B cell (primary cell): ENCODE measurements at regions not wholly inside any gene's neighbourhood (a gene's known extent, or its start where the extent isn't known, plus 50 kb on each side); places are given as distances from the start of the nearest gene placed in this dataset.

Experiments
- ATAC-seq: fragments of 200-7000 bp; cut with Tn5 transposase; one replicate; pipeline ENCODE4 v1.10.0; 2021; ENCODE audit warnings: low read depth, mild to moderate bottlenecking, moderate number of reproducible peaks, moderate library complexity
- CTCF ChIA-PET: fragments of 350-600 bp; sonication (Branson Sonifier 250); formaldehyde crosslinking; loops from one replicate; lab custom pipeline; 2021; ENCODE audit warnings: antibody characterized with exemption, inconsistent platforms; lab: Charles Lee
- POLR2A ChIA-PET: fragments of 350-600 bp; sonication (Branson Sonifier 250); formaldehyde crosslinking; loops from one replicate; lab custom pipeline; 2021; ENCODE audit warnings: antibody characterized with exemption; lab: Charles Lee
- DNase-seq: peaks from one replicate; pipeline ENCODE4 v3.0.0; 2013
- H2AFZ ChIP-seq: 2 replicates; pipeline ENCODE4 v1.6.1; 2012; ENCODE audit warnings: mild to moderate bottlenecking, low read depth, low read length; ENCODE audit not compliant: insufficient read depth, poor library complexity, severe bottlenecking
- H3K27ac ChIP-seq, 2 donors: 1 replicate in 1 of 2; 2 replicates in 1 of 2; pipeline ENCODE4 v1.5.1; 2012 to 2013; ENCODE audit warnings: low read length in 2 of 2, mild to moderate bottlenecking in 2 of 2, moderate library complexity in 1 of 2
- H3K27me3 ChIP-seq, 4 experiments: fragments of 200-600 bp in 1 of 4; sonication (generic) in 1 of 4; replicated peaks in 1 of 4; 1 replicate in 2 of 4; 2 replicates in 2 of 4; pipeline versions ENCODE4 v1.6.1 to v1.7.0; 2013 to 2016; ENCODE audit warnings: low read length in 3 of 4, mild to moderate bottlenecking in 2 of 4, mixed read lengths in 1 of 4, moderate library complexity in 1 of 4; ENCODE audit not compliant: insufficient read depth in 4 of 4, control insufficient read depth in 3 of 4; ENCODE audit errors: control extremely low read depth in 1 of 4
- H3K36me3 ChIP-seq, 2 experiments: replicated peaks in 1 of 2; 1 replicate in 1 of 2; 2 replicates in 1 of 2; pipeline versions ENCODE4 v1.6.1 to v1.7.1; 2013; ENCODE audit warnings: low read length in 1 of 2; ENCODE audit not compliant: insufficient read depth in 2 of 2, control insufficient read depth in 1 of 2; ENCODE audit errors: control extremely low read depth in 1 of 2, extremely low read depth in 1 of 2
- H3K4me1 ChIP-seq, 2 donors: fragments of 200-600 bp in 1 of 2; sonication (generic) in 1 of 2; 1 replicate in 1 of 2; 2 replicates in 1 of 2; pipeline versions ENCODE4 v1.5.1 to v1.6.1; 2013 to 2017; ENCODE audit warnings: low read length in 2 of 2; ENCODE audit not compliant: control insufficient read depth in 2 of 2, insufficient read depth in 2 of 2
- H3K4me2 ChIP-seq: replicated peaks from 2 replicates; pipeline ENCODE3; 2012; ENCODE audit warnings: mild to moderate bottlenecking, low read depth, low read length; ENCODE audit not compliant: poor library complexity, severe bottlenecking
- H3K4me3 ChIP-seq, 5 experiments: fragments of 200-600 bp in 1 of 5; sonication (generic) in 1 of 5; 1 replicate in 3 of 5; 2 replicates in 2 of 5; pipeline versions ENCODE4 v1.5.1 to v1.7.0; 2011 to 2016; ENCODE audit warnings: low read length in 4 of 5, mild to moderate bottlenecking in 4 of 5, low read depth in 2 of 5, control low read depth in 1 of 5, moderate library complexity in 1 of 5; ENCODE audit not compliant: insufficient read depth in 1 of 5; ENCODE audit errors: control extremely low read depth in 1 of 5, extremely low read depth in 1 of 5
- H3K79me2 ChIP-seq: fragments of 200-600 bp; sonication (generic); one replicate; pipeline ENCODE4 v1.6.0; 2016; ENCODE audit warnings: low read length; ENCODE audit not compliant: control insufficient read depth, insufficient read depth
- H3K9ac ChIP-seq: fragments of 200-600 bp; sonication (generic); 2 replicates; pipeline ENCODE4 v1.6.1; 2017; ENCODE audit warnings: mild to moderate bottlenecking, low read length, moderate library complexity
- H3K9me3 ChIP-seq, 3 donors: one replicate each; pipeline versions ENCODE4 v1.6.1 to v1.7.1; 2013; ENCODE audit warnings: low read length in 2 of 3; ENCODE audit not compliant: control insufficient read depth in 2 of 3, insufficient read depth in 1 of 3; ENCODE audit errors: control extremely low read depth in 1 of 3
- H4K20me1 ChIP-seq: 2 replicates; pipeline ENCODE4 v1.6.0; 2012; ENCODE audit warnings: mild to moderate bottlenecking, low read length; ENCODE audit not compliant: insufficient read depth, control insufficient read depth, poor library complexity, severe bottlenecking
- H3K27ac Mint-ChIP-seq: one replicate; pipeline ENCODE4 v1.8.0; 2021; ENCODE audit warnings: mixed read lengths
- H3K27me3 Mint-ChIP-seq: one replicate; pipeline ENCODE4 v1.8.0; 2021; ENCODE audit warnings: mixed read lengths
- H3K4me1 Mint-ChIP-seq: one replicate; pipeline ENCODE4 v1.8.0; 2021; ENCODE audit warnings: mixed read lengths
- H3K4me3 Mint-ChIP-seq: one replicate; pipeline ENCODE4 v1.8.0; 2021; ENCODE audit warnings: mixed read lengths
- H3K9me3 Mint-ChIP-seq: one replicate; pipeline ENCODE4 v1.8.0; 2022; ENCODE audit warnings: mixed read lengths; ENCODE audit not compliant: insufficient read depth
- EZH2 ChIP-seq: IDR thresholded peaks from 2 replicates; pipeline ENCODE4 v1.6.1; 2012; ENCODE audit warnings: borderline replicate concordance, low read depth, mild to moderate bottlenecking, moderate library complexity, low read length; ENCODE audit not compliant: insufficient read depth, poor library complexity, severe bottlenecking
- WGBS: methylation state at CpG from one replicate; pipeline ENCODE4 v1.1.5; 2013; ENCODE audit warnings: missing lambda C conversion rate; ENCODE audit not compliant: insufficient coverage; 5-methylcytosine and 5-hydroxymethylcytosine counted together
- intact Hi-C: fragments of 100-400 bp; cut with micrococcal nuclease; formaldehyde crosslinking; loops from one replicate; pipeline ENCODE4 v1.10.0; 2022
- TF ChIP-seq, protein P1 (sequence below): fragments of 200-600 bp; IDR thresholded peaks from one replicate; pipeline ENCODE4 v1.8.0; 2022; ENCODE audit warnings: antibody characterized with exemption, mild to moderate bottlenecking

DNA sequence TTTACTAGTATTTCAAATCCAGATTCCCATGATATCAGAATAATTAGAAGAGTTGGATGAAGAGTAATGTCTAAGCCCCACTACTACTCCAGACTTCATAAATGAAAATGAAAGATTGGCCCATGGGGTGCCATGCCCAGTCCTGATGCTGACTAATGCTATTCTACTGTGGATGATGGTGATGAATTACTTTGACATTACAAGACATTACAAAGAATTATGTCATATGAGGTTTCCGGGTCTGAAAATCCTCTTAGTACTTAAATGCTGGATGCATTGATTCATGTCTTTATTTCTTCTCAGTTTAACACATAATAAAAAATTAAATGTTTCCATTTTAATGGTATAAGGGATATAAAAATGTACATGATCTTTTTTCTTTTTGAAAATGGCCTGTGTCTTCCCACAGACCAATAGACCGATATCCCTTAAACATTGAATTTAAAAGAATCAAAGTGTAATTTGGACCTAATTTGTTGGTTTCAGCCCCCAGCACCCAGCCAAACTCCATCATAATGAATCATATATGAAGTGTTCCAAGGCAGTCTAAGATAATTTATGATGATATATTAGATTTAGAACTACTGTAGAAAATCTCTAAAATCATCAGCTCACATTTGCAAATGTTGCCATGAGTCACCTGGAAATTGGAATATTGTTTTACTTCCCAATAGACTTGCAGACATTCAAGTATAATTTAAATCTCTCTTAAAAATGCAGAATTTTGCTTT is 223.6 kb upstream of the SGCD start:
- TF ChIP-seq, protein P1, sequence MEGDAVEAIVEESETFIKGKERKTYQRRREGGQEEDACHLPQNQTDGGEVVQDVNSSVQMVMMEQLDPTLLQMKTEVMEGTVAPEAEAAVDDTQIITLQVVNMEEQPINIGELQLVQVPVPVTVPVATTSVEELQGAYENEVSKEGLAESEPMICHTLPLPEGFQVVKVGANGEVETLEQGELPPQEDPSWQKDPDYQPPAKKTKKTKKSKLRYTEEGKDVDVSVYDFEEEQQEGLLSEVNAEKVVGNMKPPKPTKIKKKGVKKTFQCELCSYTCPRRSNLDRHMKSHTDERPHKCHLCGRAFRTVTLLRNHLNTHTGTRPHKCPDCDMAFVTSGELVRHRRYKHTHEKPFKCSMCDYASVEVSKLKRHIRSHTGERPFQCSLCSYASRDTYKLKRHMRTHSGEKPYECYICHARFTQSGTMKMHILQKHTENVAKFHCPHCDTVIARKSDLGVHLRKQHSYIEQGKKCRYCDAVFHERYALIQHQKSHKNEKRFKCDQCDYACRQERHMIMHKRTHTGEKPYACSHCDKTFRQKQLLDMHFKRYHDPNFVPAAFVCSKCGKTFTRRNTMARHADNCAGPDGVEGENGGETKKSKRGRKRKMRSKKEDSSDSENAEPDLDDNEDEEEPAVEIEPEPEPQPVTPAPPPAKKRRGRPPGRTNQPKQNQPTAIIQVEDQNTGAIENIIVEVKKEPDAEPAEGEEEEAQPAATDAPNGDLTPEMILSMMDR: no peak
- no peak for TF ChIP-seq EZH2
- ChIA-PET CTCF (no interaction called here), POLR2A (no interaction called here)
- Mint-ChIP-seq H3K27ac (no peak overlapping the region), H3K9me3 (no peaks in the 10 kb centered on the region), H3K4me1 (no peaks in the 10 kb centered on the region), H3K27me3 (no peaks in the 10 kb centered on the region), H3K4me3 (no peak overlapping the region)
- ATAC-seq: no peak
- Histone ChIP-seq H3K4me1 (no peaks in the 10 kb centered on the region), H4K20me1 (no peaks in the 10 kb centered on the region), H3K9ac (no peak overlapping the region), H3K79me2 (no peaks in the 10 kb centered on the region), H2AFZ (no peak overlapping the region), H3K36me3 (no peaks in the 10 kb centered on the region), H3K27me3 (no peaks in the 10 kb centered on the region), H3K4me3 (no peak overlapping the region), H3K9me3 (no peaks in the 10 kb centered on the region), H3K4me2 (no peak overlapping the region), H3K27ac (no peak overlapping the region)
- intact Hi-C loops: no loop called here
- DNase-seq: no peak
- WGBS: no CpG with 5 or more reads among the region's 2 CpGs

DNA sequence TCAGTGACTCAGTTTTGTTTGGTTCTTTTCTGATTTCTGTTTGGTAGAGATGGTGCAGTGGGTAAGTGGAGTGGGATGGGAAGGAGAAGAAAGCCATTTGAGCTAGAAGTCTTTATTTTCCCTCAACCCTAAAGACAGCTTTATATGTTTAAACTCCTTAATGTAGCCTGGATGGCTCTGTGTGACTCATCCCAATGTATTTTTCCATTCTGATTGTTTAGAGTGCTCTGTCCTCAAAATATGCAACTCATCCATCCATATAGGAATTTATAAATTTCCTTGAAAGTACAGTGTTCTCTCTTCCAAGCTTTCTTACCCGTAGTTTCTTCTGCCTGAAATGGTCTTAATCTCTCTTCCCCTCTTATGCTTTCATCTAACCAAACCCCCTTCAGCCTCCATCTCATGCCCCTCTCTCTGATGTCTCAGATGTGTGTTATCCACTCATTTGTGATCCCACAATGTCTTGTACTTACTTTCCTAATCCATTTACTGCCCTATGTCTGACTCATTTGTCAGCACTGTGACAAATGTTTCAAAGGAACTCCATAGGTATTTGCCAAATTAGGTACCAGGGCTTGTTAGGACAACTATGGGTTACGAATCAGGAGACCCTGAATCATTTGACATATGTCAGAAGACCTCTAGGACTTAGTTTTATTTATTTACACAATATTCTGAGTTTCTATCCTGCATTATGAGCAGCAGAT is 217.5 kb upstream of the SGCD start:
- Mint-ChIP-seq H3K27me3 (no peaks in the 10 kb centered on the region), H3K4me1 (no peaks in the 10 kb centered on the region)

More for the DNA sequence above, 217.5 kb upstream of the SGCD start:
- Histone ChIP-seq H3K9ac (no peak overlapping the region), H3K9me3 (no peaks in the 10 kb centered on the region), H3K27ac (no peak overlapping the region), H3K36me3 (no peaks in the 10 kb centered on the region), H3K4me2 (no peak overlapping the region), H3K4me3 (no peak overlapping the region), H3K4me1 (no peaks in the 10 kb centered on the region), H3K27me3 (no peaks in the 10 kb centered on the region), H3K79me2 (no peaks in the 10 kb centered on the region), H4K20me1 (no peaks in the 10 kb centered on the region), H2AFZ (no peak overlapping the region)
- Mint-ChIP-seq H3K27ac (no peak overlapping the region), H3K4me3 (no peak overlapping the region), H3K9me3 (no peaks in the 10 kb centered on the region)
- TF ChIP-seq EZH2: no peak
- TF ChIP-seq, protein P1: no peak
- intact Hi-C loops: no loop called here
- ChIA-PET POLR2A (no interaction called here), CTCF (no interaction called here)
- 43% methylated on average over 1 of the region's 2 CpGs for WGBS
- ATAC-seq (no peak), DNase-seq (no peak)
